Pancreas (tissue), 10 donors: ENCODE measurements at regions not wholly inside any gene's neighbourhood (a gene's known extent, or its start where the extent isn't known, plus 50 kb on each side); places are given as distances from the start of the nearest gene placed in this dataset.

ENCODE experiments used
- ATAC-seq, 4 donors: fragments of 200-7000 bp; cut with Tn5 transposase; one replicate each; pipeline versions ENCODE4 v1.8.0 to v1.9.1; 2020; ENCODE audit warnings: mild to moderate bottlenecking in 4 of 4, moderate library complexity in 4 of 4
- DNase-seq, 6 donors: peaks; one replicate each; pipeline ENCODE4 v3.0.0-alpha.2; 2020
- FAIRE-seq: peaks from 2 replicates; lab custom pipeline; 2012; peaks lifted over from hg19 to GRCh38; lab: Jason Lieb, UNC
- H3K27ac ChIP-seq, 4 donors: fragments of 200-600 bp; sonication (generic); 1 replicate in 3 of 4; 2 replicates in 1 of 4; pipeline versions ENCODE4 v1.5.0 to v1.8.0; 2020
- H3K27me3 ChIP-seq, 4 donors: fragments of 200-600 bp; one replicate each; pipeline ENCODE4 v1.8.0; 2021
- H3K36me3 ChIP-seq, 3 donors: fragments of 200-600 bp; sonication (generic) in 1 of 3; one replicate each; pipeline versions ENCODE4 v1.5.0 to v1.8.0; 2020 to 2021
- H3K4me1 ChIP-seq, 3 donors: fragments of 200-600 bp; one replicate each; pipeline ENCODE4 v1.8.0; 2021
- H3K4me3 ChIP-seq, 4 donors: fragments of 200-600 bp; sonication (generic) in 2 of 4; one replicate each; pipeline versions ENCODE4 v1.5.0 to v1.8.0; 2020 to 2021
- H3K9me3 ChIP-seq, 4 donors: fragments of 200-600 bp; one replicate each; pipeline ENCODE4 v1.8.0; 2021
- WGBS, 2 donors: extraction: QIAGEN DNeasy Blood & Tissue Kit; methylation state at CpG; one replicate each; pipeline ENCODE4 v1.1.7; 2013; 5-methylcytosine and 5-hydroxymethylcytosine counted together
- intact Hi-C, 3 donors: fragments of 100-400 bp; cut with DNase I; formaldehyde crosslinking; loops; one replicate each; pipeline versions ENCODE4 v1.11.1 to v1.14.2; 2022
- TF ChIP-seq, protein P1 (sequence below), 4 donors: fragments of 200-600 bp; sonication (generic) in 3 of 4; IDR thresholded peaks; one replicate each; pipeline versions ENCODE4 v1.5.0 to v1.8.0; 2021; ENCODE audit warnings: antibody characterized with exemption in 4 of 4
- donor health status: healthy with polysubstance abuse.
- donor health status: DM: no; HTN: no; CAD: no; lungs with moderate emphysema.
- donor health status: DM: no; HTN: no; CAD: no.
- donor health status: control.
- donor health status: control.
- donor health status: Bipolar disorder and iron deficiency.
- donor health status: DM: yes; HTN: yes; CAD: no.
- donor health status: DM: no; HTN: no; CAD: no.
- donor health status: DM: no; HTN: no; CAD: no.
- donor health status: DM: yes; HTN: yes; CAD: no.

- DNase-seq (no peak), FAIRE-seq (no peak), ATAC-seq (no peak)
- H3K27me3 ChIP-seq = no peaks in the 10 kb centered on the region
- H3K36me3 ChIP-seq = no peaks in the 10 kb centered on the region
- TF ChIP-seq, protein P1, sequence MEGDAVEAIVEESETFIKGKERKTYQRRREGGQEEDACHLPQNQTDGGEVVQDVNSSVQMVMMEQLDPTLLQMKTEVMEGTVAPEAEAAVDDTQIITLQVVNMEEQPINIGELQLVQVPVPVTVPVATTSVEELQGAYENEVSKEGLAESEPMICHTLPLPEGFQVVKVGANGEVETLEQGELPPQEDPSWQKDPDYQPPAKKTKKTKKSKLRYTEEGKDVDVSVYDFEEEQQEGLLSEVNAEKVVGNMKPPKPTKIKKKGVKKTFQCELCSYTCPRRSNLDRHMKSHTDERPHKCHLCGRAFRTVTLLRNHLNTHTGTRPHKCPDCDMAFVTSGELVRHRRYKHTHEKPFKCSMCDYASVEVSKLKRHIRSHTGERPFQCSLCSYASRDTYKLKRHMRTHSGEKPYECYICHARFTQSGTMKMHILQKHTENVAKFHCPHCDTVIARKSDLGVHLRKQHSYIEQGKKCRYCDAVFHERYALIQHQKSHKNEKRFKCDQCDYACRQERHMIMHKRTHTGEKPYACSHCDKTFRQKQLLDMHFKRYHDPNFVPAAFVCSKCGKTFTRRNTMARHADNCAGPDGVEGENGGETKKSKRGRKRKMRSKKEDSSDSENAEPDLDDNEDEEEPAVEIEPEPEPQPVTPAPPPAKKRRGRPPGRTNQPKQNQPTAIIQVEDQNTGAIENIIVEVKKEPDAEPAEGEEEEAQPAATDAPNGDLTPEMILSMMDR (IDR thresholded peaks at IDR 0.05) = no peak
- no peaks in the 10 kb centered on the region for H3K4me1 ChIP-seq
- 25 to 26% methylated on average over 2 of the region's 2 CpGs for WGBS, 2 donors
- no peak overlapping the region for H3K27ac ChIP-seq
- intact Hi-C loops = no loop called here
- H3K4me3 ChIP-seq = no peak overlapping the region
- no peaks in the 10 kb centered on the region for H3K9me3 ChIP-seq
These were observed 547.7 kb upstream of the SLITRK1 start for GRCh38 chr13:84430015-84430414.

DNA sequence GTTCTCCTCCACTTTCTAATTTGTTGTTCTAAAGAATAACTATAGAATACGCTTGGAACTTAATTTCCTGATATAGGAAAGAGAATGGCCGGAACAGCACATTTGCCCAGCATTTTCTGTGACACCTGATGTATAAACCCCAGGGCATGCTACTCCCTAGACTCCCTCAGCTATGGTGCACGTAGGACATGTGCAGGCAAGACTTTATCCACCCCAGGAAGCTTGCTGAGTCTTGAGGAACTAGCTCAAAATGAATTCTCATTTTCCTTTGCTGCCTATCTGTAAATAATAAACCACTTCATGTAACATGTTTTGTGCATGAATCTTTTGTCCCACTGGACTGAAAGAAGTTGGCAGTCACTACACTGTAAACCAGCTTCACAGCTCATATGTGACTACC is 535.8 kb upstream of the SLITRK1 start:
- Histone ChIP-seq H3K36me3 (no peaks in the 10 kb centered on the region), H3K27me3 (no peaks in the 10 kb centered on the region), H3K27ac (no peak overlapping the region), H3K4me3 (no peak overlapping the region), H3K9me3 (no peaks in the 10 kb centered on the region), H3K4me1 (no peaks in the 10 kb centered on the region)
- TF ChIP-seq, protein P1 (IDR thresholded peaks at IDR 0.05) = no peak
- intact Hi-C loops = no loop called here
- WGBS, 2 donors = 49 to 62% methylated on average over 3 of the region's 3 CpGs
- DNase-seq = no peak
- ATAC-seq = no peak
- no peak for FAIRE-seq

DNA sequence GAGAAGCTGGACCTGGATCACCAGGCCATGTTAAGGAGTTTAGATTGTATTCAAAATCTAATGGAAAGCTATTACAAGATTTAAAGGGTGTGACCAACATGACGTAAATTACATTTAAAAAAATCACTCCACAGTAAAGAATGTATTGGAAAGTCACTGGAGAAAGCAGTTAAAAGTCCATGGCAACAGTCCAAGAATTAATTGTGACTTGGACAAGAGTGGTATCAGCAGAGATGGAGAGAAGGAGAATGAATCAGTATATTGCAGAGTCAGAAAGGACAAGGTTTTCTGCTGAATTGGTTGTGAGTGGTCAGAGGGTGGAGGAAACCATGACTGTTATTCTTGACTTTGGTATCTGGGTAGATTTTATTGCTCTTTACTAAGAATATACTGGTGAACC is 535.1 kb upstream of the SLITRK1 start:
- H3K4me3 ChIP-seq = no peak overlapping the region
- H3K36me3 ChIP-seq = no peaks in the 10 kb centered on the region
- H3K9me3 ChIP-seq = no peaks in the 10 kb centered on the region
- intact Hi-C loops = no loop called here
- TF ChIP-seq, protein P1 (IDR thresholded peaks at IDR 0.05) = no peak
- H3K4me1 ChIP-seq = no peaks in the 10 kb centered on the region
- no peaks in the 10 kb centered on the region for H3K27me3 ChIP-seq
- FAIRE-seq (no peak), DNase-seq (no peak), ATAC-seq (no peak)
- no peak overlapping the region for H3K27ac ChIP-seq
- WGBS, 2 donors = 55 to 73% methylated on average over 1 of the region's 1 CpG

GRCh38 chr13:84413016-84413415 is 530.7 kb upstream of the SLITRK1 start:
- WGBS, 2 donors = 48 to 53% methylated on average over 2 of the region's 2 CpGs
- Histone ChIP-seq H3K36me3 (no peaks in the 10 kb centered on the region), H3K9me3 (no peaks in the 10 kb centered on the region), H3K4me1 (no peaks in the 10 kb centered on the region), H3K27ac (no peak overlapping the region), H3K27me3 (no peaks in the 10 kb centered on the region), H3K4me3 (no peak overlapping the region)
- no peak for ATAC-seq
- DNase-seq = no peak
- TF ChIP-seq, protein P1 (IDR thresholded peaks at IDR 0.05) = no peak
- no peak for FAIRE-seq
- intact Hi-C loops = no loop called here

DNA sequence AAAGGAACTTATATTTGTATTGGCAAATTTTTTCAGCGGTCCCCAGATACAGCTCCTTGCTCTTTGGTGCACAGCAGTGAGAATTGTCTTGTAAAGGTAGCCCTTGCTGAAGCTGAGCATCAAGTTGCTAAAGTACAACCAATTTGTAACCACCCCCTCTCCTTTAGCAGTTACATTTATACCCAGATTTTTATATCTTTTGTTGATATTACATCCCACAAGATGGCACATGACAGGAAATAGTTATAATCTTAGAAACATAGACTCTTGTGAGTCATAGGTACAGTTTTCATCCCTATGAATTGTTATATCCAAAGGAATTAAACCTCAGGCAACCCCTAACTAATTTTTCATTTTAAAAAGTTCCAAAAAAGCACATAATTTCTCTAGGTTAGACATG is 523.0 kb upstream of the SLITRK1 start:
- WGBS, 2 donors = 80 to 83% methylated on average over 1 of the region's 1 CpG
- TF ChIP-seq, protein P1 (IDR thresholded peaks at IDR 0.05) = no peak
- no peaks in the 10 kb centered on the region for H3K4me1 ChIP-seq
- no peak overlapping the region for H3K27ac ChIP-seq
- no peaks in the 10 kb centered on the region for H3K36me3 ChIP-seq
- no peak overlapping the region for H3K4me3 ChIP-seq
- FAIRE-seq (no peak), DNase-seq (no peak), ATAC-seq (no peak)
- no peaks in the 10 kb centered on the region for H3K9me3 ChIP-seq
- intact Hi-C loops = no loop called here
- H3K27me3 ChIP-seq = no peaks in the 10 kb centered on the region
